ENCODE measurements at regions not wholly inside any gene's neighbourhood (a gene's known extent, or its start where the extent isn't known, plus 50 kb on each side); places are given as distances from the start of the nearest gene placed in this dataset.
A peak's percentile ranks its signal among the peaks of the same experiment; 100 is the strongest.

- DNase-seq (ENCODE audit: low read depth), result no peak
- TF ChIP-seq, protein P1, sequence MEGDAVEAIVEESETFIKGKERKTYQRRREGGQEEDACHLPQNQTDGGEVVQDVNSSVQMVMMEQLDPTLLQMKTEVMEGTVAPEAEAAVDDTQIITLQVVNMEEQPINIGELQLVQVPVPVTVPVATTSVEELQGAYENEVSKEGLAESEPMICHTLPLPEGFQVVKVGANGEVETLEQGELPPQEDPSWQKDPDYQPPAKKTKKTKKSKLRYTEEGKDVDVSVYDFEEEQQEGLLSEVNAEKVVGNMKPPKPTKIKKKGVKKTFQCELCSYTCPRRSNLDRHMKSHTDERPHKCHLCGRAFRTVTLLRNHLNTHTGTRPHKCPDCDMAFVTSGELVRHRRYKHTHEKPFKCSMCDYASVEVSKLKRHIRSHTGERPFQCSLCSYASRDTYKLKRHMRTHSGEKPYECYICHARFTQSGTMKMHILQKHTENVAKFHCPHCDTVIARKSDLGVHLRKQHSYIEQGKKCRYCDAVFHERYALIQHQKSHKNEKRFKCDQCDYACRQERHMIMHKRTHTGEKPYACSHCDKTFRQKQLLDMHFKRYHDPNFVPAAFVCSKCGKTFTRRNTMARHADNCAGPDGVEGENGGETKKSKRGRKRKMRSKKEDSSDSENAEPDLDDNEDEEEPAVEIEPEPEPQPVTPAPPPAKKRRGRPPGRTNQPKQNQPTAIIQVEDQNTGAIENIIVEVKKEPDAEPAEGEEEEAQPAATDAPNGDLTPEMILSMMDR (conservative IDR thresholded peaks at IDR 0.05; ENCODE audit: low read depth, low read length), result no peak
- H3K4me3 ChIP-seq (ENCODE audit: low read depth, low read length), result no peak overlapping the region
Observed at GRCh38 chr14:30305346-30305745, 253.6 kb upstream of the G2E3 start.

- no peak overlapping the region for H3K4me3 ChIP-seq (ENCODE audit: low read depth, low read length)
- TF ChIP-seq, protein P1 (conservative IDR thresholded peaks at IDR 0.05; ENCODE audit: low read depth, low read length), result no peak
- DNase-seq (ENCODE audit: low read depth), result no peak
Observed at GRCh38 chr14:30309405-30309804, 249.6 kb upstream of the G2E3 start.

GRCh38 chr14:30312214-30312613, 246.7 kb upstream of the G2E3 start:
- DNase-seq (ENCODE audit: low read depth), result no peak
- no peak overlapping the region for H3K4me3 ChIP-seq (ENCODE audit: low read depth, low read length)
- TF ChIP-seq, protein P1 (conservative IDR thresholded peaks at IDR 0.05; ENCODE audit: low read depth, low read length), result no peak

DNA sequence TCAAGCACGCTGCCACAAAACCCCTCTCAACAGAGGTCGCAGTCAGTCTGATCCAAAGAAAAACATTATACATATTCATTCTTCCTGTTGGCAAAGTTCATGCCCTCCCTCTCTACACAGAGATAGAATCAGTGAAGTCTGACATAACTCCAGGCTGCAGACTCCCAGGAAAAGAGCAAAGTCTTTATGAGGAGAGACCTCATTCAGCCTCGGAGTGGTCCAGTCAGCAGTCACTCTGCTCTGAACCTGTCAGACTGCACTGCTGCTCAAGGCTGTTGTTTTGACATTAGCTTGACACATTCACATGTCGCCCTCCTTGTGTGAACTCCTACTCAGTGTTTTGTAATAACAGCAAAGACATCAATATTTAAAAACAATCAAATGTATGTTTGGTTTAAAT, 241.2 kb upstream of the G2E3 start:
- DNase-seq (ENCODE audit: low read depth), result no peak
- TF ChIP-seq, protein P1 (conservative IDR thresholded peaks at IDR 0.05; ENCODE audit: low read depth, low read length), result no peak
- H3K4me3 ChIP-seq (ENCODE audit: low read depth, low read length), result no peak overlapping the region

GRCh38 chr14:30322819-30323218, 236.1 kb upstream of the G2E3 start:
- no peak for DNase-seq (ENCODE audit: low read depth)
- TF ChIP-seq, protein P1 (conservative IDR thresholded peaks at IDR 0.05; ENCODE audit: low read depth, low read length), result no peak
- H3K4me3 ChIP-seq (ENCODE audit: low read depth, low read length), result no peak overlapping the region

DNA sequence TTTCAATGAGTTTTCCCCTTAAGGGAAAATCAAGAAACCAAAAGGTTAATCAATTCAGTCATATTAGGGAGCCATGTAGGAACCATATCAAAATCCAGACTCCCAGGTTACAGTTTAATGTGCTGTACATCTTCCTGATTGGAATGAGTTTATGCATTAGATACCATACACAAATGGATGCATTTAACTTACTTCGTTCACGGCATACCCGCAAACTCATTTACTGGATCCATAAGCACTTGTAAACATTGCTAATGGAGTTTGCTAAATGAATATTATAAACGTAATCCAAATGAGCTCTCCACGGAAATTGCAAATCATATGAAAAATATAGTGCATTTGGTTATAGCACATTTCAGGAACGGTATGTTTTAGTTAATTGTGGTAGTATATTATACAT, 228.9 kb upstream of the G2E3 start:
- no peak for DNase-seq (ENCODE audit: low read depth)
- H3K4me3 ChIP-seq (ENCODE audit: low read depth, low read length), result no peak overlapping the region
- TF ChIP-seq, protein P1 (conservative IDR thresholded peaks at IDR 0.05; ENCODE audit: low read depth, low read length), result no peak

DNA sequence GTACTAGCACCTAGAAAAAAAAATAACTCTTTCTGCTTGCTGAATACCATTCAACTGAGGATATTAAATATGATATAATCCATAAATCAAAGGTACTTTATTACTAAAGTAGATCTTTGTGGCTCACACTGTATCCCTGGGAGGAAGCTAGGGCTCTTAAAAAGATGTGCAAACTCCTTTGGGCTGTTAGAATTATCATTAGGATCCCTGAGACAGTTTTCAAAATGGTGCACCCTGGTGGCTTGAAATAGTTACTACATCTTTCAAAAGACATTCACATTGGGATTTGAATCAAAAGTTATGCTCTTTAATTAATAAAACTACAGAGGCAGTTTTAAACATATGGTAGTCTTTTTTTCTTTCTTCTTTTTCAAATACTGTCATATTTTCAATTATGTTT, 228.5 kb upstream of the G2E3 start:
- peak; percentile 28 for DNase-seq (ENCODE audit: low read depth)
- TF ChIP-seq, protein P1 (conservative IDR thresholded peaks at IDR 0.05; ENCODE audit: low read depth, low read length), result peak; percentile 55
- no peak overlapping the region for H3K4me3 ChIP-seq (ENCODE audit: low read depth, low read length)

Data from choroid plexus epithelial cell (primary cell).